ENCODE measurements at regions not wholly inside any gene's neighbourhood (a gene's known extent, or its start where the extent isn't known, plus 50 kb on each side); places are given as distances from the start of the nearest gene placed in this dataset.
A peak's percentile ranks its signal among the peaks of the same experiment; 100 is the strongest.

- CTCF ChIA-PET: interaction anchor here (0.6 kb wide), 1 partner anchor 524 kb away, joined by 3 read pairs; no protein-coding TSS in a partner anchor
- Histone ChIP-seq H3K27ac (ENCODE audit: low read depth, low read length) (no peak overlapping the region), H3K9me3 (ENCODE audit: control insufficient read depth, insufficient read depth, low read length) (no peaks in the 10 kb centered on the region), H3K4me3 (ENCODE audit: low read depth, low read length) (no peak overlapping the region), H3K27me3 (ENCODE audit: control insufficient read depth, insufficient read depth, low read length) (no peaks in the 10 kb centered on the region)
- no peak for DNase-seq (ENCODE audit: low read depth, low spot score)
- POLR2A ChIA-PET: interaction anchor here (0.6 to 1.4 kb wide), 2 partner anchors 33 to 119 kb away, joined by 3 to 4 read pairs; no protein-coding TSS in a partner anchor
- no peak for TF ChIP-seq CTCF (IDR thresholded peaks at IDR 0.05; ENCODE audit: low read depth, low read length)
These were observed 60.1 kb upstream of the DIO2 start for GRCh38 chr14:80271389-80271788.

GRCh38 chr14:80269353-80269925 lies 58.1 kb upstream of the DIO2 start:
- CTCF ChIA-PET: no interaction called here
- Histone ChIP-seq H3K4me3 (ENCODE audit: low read depth, low read length) (no peak overlapping the region), H3K9me3 (ENCODE audit: control insufficient read depth, insufficient read depth, low read length) (no peaks in the 10 kb centered on the region), H3K27ac (ENCODE audit: low read depth, low read length) (no peak overlapping the region), H3K27me3 (ENCODE audit: control insufficient read depth, insufficient read depth, low read length) (no peaks in the 10 kb centered on the region)
- peak; percentile 18 for DNase-seq (ENCODE audit: low read depth, low spot score)
- POLR2A ChIA-PET: no interaction called here
- TF ChIP-seq CTCF (IDR thresholded peaks at IDR 0.05; ENCODE audit: low read depth, low read length): no peak

- no peak overlapping the region for H3K27ac ChIP-seq (ENCODE audit: low read depth, low read length)
- ChIA-PET POLR2A (no interaction called here), CTCF (no interaction called here)
- TF ChIP-seq CTCF (IDR thresholded peaks at IDR 0.05; ENCODE audit: low read depth, low read length): no peak
- DNase-seq (ENCODE audit: low read depth, low spot score): no peak
- H3K4me3 ChIP-seq (ENCODE audit: low read depth, low read length): no peak overlapping the region
- H3K9me3 ChIP-seq (ENCODE audit: control insufficient read depth, insufficient read depth, low read length): no peaks in the 10 kb centered on the region
- no peaks in the 10 kb centered on the region for H3K27me3 ChIP-seq (ENCODE audit: control insufficient read depth, insufficient read depth, low read length)
These were observed 55.6 kb upstream of the DIO2 start for GRCh38 chr14:80266930-80267329.

- Histone ChIP-seq H3K27me3 (ENCODE audit: control insufficient read depth, insufficient read depth, low read length) (no peaks in the 10 kb centered on the region), H3K4me3 (ENCODE audit: low read depth, low read length) (no peak overlapping the region), H3K9me3 (ENCODE audit: control insufficient read depth, insufficient read depth, low read length) (no peaks in the 10 kb centered on the region), H3K27ac (ENCODE audit: low read depth, low read length) (no peak overlapping the region)
- no peak for DNase-seq (ENCODE audit: low read depth, low spot score)
- ChIA-PET CTCF (no interaction called here), POLR2A (no interaction called here)
- TF ChIP-seq CTCF (IDR thresholded peaks at IDR 0.05; ENCODE audit: low read depth, low read length): no peak
These were observed 53.4 kb upstream of the DIO2 start for GRCh38 chr14:80264702-80265101.

Measured in AG04450 (cell line).